ENCODE measurements at regions not wholly inside any gene's neighbourhood (a gene's known extent, or its start where the extent isn't known, plus 50 kb on each side); places are given as distances from the start of the nearest gene placed in this dataset.

DNA sequence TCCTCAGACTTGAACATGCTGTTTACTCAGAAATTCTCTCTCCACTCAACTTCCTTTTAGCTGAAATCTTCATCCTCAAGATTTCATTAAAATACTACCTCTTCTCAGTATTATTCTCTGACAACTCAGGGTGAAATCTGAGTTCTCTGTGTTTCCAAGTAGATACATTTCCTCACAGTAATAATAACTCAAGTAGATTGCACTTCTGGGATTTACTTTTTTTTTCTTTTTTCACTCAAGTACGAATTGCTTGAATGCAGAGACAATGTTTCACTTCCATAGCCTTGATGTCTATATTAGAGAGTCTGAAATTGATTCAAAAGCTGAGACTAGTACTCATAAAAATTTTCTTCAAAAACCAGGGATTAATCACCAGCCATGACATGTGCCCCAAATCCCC, 166.4 kb downstream of the SLITRK5 start:
- TF ChIP-seq, protein P1, sequence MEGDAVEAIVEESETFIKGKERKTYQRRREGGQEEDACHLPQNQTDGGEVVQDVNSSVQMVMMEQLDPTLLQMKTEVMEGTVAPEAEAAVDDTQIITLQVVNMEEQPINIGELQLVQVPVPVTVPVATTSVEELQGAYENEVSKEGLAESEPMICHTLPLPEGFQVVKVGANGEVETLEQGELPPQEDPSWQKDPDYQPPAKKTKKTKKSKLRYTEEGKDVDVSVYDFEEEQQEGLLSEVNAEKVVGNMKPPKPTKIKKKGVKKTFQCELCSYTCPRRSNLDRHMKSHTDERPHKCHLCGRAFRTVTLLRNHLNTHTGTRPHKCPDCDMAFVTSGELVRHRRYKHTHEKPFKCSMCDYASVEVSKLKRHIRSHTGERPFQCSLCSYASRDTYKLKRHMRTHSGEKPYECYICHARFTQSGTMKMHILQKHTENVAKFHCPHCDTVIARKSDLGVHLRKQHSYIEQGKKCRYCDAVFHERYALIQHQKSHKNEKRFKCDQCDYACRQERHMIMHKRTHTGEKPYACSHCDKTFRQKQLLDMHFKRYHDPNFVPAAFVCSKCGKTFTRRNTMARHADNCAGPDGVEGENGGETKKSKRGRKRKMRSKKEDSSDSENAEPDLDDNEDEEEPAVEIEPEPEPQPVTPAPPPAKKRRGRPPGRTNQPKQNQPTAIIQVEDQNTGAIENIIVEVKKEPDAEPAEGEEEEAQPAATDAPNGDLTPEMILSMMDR (conservative IDR thresholded peaks at IDR 0.05; ENCODE audit: low read depth, low read length): no peak
- TF ChIP-seq EZH2 (IDR thresholded peaks at IDR 0.05; ENCODE audit: low read length, unreplicated experiment) (no peak), EZH2phosphoT487 (IDR thresholded peaks at IDR 0.05; ENCODE audit: borderline replicate concordance, low read length) (no peak)
